HAP-1 (cell line): ENCODE measurements at regions not wholly inside any gene's neighbourhood (a gene's known extent, or its start where the extent isn't known, plus 50 kb on each side); places are given as distances from the start of the nearest gene placed in this dataset.
"Not testable (repeated sequence)": the region's sequence is repeated elsewhere in the genome, so short reads cannot be mapped to it uniquely, and the experiment has no call there.

Experiments
- DNase-seq, 2 experiments: peaks; one replicate each; pipeline ENCODE4 v3.0.0-alpha.2; 2016 to 2020; ENCODE audit warnings: low spot score in 2 of 2
- H3K27me3 ChIP-seq: fragments of 250-450 bp; sonication (Bioruptor Pico); 2 replicates; pipeline ENCODE4 v1.5.1; 2020; ENCODE audit warnings: low read depth, mild to moderate bottlenecking, moderate library complexity
- H3K36me3 ChIP-seq: fragments of 250-450 bp; sonication (Bioruptor Pico); replicated peaks from 2 replicates; pipeline ENCODE4 v1.5.1; 2020; ENCODE audit warnings: mild to moderate bottlenecking
- H3K4me1 ChIP-seq: fragments of 250-450 bp; sonication (Bioruptor Pico); 2 replicates; pipeline ENCODE4 v1.5.1; 2020; ENCODE audit warnings: mild to moderate bottlenecking
- H3K4me3 ChIP-seq: fragments of 250-450 bp; sonication (Bioruptor Pico); 2 replicates; pipeline ENCODE4 v1.5.1; 2020; ENCODE audit warnings: mild to moderate bottlenecking, moderate library complexity
- H3K9me3 ChIP-seq: fragments of 250-450 bp; sonication (Bioruptor Pico); 2 replicates; pipeline ENCODE4 v1.5.1; 2020; ENCODE audit warnings: mild to moderate bottlenecking, moderate library complexity
- in situ Hi-C: fragments of 300-500 bp; cut with MboI; formaldehyde crosslinking; loops from 3 replicates; pipeline ENCODE4 v1.14.3; 2020; ENCODE audit warnings: low sequenced_read_pairs, inconsistent platforms, mixed read lengths

DNA sequence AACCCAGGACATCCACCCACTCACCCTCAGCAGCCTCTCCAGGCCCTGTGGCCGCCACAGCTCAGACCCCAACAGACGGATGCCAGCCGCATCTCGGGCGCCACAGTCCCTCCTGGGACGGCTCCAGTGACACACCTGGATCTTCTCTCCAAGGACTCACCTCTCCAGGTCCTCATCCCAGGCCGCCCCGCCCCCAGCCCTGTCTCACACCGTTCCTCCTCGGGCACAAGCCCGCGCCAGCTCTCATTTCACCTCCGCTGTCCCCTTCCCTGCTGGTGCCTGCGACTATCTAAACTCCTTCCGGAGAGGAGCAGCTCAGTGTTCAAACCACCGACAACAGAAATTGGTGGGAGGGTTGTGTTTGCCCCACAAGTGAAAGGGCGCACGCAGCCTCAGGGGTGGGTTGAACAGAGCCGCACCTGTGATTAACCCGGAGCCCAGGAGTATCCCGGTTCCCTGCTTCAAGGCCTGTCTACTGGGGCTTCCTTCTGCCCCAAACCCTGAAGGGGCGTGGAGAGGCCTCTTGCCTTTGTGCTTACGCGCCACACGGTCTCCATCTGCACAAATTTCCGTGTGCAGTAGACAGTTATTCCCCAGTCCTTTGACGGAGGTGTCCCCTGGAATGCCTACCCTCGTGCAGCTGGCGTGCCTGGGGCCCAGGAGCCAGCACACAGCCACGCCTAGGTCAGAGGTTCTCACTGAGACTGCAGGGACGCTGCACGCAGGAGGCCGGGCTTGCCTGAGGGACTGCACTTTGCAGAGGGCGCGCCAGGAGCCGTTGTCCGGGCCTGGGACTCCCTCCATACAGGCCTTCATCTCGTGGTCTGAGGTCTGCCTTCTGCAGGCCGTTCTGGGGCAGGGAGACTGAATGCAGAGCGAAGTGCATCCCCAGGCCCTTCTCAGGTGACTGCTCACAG is 232.7 kb downstream of the DLL1 start:
- Histone ChIP-seq H3K9me3 (no peaks in the 10 kb centered on the region), H3K4me3 (no peak overlapping the region), H3K36me3 (no peaks in the 10 kb centered on the region), H3K27me3 (no peaks in the 10 kb centered on the region), H3K4me1 (no peaks in the 10 kb centered on the region)
- DNase-seq, result no peak
- in situ Hi-C loops, result no loop called here

DNA sequence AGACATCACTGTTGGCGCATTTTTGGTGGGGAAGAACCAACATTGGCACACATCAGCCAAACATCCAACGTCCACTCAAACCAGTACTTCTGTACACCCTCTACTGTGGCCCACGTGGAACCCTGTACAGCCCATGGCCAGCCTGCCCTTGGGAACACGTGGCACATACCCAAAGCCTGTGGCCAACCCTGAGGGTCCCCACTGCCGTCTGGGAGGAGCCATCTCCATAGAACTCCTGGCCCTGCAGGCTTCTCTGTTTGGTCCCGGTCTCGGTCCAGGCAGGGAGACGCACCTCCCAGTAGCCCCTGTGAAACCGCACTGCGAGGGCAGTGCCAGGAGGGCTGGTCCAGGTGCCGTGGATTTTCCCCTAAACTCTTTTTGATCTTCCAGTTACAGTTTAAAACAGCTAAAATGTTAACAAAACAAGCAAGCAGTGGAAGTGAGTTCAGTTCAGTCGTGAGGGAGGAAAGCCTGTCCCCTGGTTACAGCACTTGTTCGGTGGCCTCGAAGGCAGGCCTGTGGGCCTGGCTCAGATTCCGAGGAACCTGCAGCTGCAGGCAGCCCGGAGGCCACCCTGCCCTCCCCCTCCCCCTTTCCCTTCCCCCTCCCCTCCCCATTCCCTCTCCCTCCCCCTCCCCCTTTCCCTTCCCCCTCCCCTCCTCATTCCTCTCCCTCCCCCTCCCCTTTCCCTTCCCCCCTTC is 233.7 kb downstream of the DLL1 start:
- in situ Hi-C loops, result no loop called here
- H3K36me3 ChIP-seq, result no peaks in the 10 kb centered on the region
- no peaks in the 10 kb centered on the region for H3K4me1 ChIP-seq
- DNase-seq, result no peak
- no peaks in the 10 kb centered on the region for H3K27me3 ChIP-seq
- no peaks in the 10 kb centered on the region for H3K9me3 ChIP-seq
- H3K4me3 ChIP-seq, result no peak overlapping the region

DNA sequence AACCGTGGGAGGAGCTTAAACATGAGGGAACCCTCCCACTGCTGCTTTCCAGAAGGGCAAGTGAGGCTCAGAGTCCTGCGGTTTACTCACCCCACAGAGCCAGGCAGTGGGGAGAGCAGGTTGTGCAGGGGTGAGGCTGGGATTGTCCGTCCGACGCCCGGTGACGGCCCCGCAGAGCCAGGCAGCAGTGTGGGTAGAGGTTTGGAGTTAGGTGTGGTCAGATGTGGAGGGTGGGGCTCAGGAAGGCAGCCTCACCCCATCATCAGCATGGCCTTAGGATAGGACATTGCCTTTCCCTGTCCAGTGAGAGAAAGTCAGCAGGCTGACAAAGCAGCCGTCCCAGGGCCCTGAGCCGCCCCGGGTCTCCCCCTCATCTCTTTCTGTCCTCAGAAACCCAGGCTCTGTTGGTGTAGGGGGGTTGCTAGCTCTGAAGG is 234.6 kb downstream of the DLL1 start:
- no peaks in the 10 kb centered on the region for H3K9me3 ChIP-seq
- H3K36me3 ChIP-seq, result no peaks in the 10 kb centered on the region
- in situ Hi-C loops, result no loop called here
- H3K27me3 ChIP-seq, result no peaks in the 10 kb centered on the region
- H3K4me3 ChIP-seq, result no peak overlapping the region
- DNase-seq, result no peak
- H3K4me1 ChIP-seq, result no peaks in the 10 kb centered on the region

DNA sequence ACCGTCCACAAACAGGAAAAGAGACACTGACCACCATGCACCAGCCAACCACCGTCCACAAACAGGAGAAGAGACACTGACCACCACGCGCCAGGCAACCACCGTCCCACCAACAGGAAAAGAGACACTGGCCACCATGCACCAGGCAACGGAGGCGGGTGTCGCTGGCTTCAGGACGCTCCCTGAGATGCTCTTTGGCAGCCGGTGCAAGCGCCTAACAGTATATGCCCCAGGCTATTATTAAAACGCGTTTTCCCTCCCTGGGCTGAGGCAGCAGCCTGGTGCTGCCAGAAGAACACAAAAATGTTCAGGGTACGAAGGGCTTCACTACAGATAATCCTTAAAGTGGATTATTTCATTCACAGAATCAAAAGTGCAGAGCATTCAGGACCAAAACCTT is 235.1 kb downstream of the DLL1 start:
- H3K4me3 ChIP-seq, H3K4me1 ChIP-seq, in situ Hi-C loops, H3K27me3 ChIP-seq, H3K9me3 ChIP-seq, DNase-seq, H3K36me3 ChIP-seq: not testable (repeated sequence)

DNA sequence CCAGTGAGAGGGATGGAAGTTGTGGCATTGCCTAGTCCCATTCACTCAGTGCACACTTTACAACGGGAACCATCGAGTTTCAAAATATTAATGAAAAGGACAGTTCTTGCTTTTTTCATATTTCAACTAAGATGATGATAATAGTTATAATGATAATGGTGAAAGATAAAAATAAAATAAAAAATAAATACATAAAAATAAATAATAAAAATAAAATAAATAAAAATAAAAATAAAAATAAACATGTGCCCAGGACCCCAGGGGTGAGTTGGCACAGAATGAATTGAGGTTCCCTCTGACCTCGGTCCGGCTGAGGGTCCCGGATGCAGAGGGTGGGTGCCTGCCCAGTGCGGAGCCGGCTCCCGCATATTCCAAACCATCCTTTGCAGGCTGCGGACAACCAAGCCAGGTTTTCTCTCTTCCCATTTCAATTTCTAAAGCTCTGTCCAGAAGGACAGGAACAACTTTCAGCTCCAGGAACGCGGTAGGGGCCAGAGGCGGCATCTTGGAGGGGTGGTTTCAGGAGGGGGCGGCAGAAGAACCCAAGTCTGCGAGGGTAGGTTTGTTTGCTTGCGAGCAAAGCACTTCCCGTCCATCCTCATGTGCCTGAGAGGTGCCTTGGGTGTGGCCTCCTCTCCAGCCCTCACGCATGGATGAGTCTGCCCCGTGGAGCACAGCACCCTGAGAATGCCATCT is 236.8 kb downstream of the DLL1 start:
- Histone ChIP-seq H3K4me1 (no peaks in the 10 kb centered on the region), H3K4me3 (no peak overlapping the region), H3K36me3 (no peaks in the 10 kb centered on the region), H3K27me3 (no peaks in the 10 kb centered on the region), H3K9me3 (no peaks in the 10 kb centered on the region)
- no peak for DNase-seq
- in situ Hi-C loops, result no loop called here

DNA sequence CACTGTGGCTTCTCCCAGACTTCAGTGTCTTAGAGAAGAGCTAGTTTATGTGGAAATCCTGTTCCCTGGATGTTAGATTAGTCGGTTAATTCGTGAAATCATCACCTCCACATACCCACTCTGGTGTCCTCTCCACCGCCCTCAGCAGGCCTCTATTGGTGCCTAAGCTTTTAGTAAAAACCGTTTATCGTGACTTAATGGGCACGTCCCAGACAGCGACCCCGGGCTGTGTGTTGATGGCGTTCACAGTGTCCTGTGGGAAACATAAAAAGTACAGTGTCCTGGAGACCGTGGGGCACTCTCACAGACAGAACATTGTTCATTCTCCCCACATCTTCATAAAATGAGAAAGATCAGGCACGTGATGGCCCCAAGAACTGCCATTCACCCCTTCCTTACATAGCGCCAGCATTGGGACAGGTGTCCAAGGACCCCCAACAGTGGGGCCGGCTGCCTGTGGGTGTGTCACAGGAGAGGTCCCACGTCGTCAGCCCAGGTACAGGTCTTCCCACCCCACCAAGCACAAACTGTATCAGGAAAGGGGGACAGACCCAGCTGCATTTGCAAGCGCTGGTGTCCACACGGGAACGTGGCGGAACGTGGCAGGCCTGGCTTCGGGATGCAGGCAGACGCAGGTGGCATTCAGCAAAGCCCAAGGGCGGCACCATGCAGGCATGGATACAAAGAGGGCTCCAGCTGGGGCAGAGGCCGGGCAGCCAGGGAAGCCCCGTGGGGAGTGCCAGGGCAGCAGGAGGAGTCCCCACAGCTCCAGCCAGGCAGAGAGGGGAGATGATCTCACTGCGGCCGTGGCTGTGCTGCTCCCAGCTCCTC is 237.7 kb downstream of the DLL1 start:
- in situ Hi-C loops, result no loop called here
- Histone ChIP-seq H3K4me3 (no peak overlapping the region), H3K9me3 (no peaks in the 10 kb centered on the region), H3K4me1 (no peaks in the 10 kb centered on the region), H3K36me3 (no peaks in the 10 kb centered on the region), H3K27me3 (no peaks in the 10 kb centered on the region)
- no peak for DNase-seq

DNA sequence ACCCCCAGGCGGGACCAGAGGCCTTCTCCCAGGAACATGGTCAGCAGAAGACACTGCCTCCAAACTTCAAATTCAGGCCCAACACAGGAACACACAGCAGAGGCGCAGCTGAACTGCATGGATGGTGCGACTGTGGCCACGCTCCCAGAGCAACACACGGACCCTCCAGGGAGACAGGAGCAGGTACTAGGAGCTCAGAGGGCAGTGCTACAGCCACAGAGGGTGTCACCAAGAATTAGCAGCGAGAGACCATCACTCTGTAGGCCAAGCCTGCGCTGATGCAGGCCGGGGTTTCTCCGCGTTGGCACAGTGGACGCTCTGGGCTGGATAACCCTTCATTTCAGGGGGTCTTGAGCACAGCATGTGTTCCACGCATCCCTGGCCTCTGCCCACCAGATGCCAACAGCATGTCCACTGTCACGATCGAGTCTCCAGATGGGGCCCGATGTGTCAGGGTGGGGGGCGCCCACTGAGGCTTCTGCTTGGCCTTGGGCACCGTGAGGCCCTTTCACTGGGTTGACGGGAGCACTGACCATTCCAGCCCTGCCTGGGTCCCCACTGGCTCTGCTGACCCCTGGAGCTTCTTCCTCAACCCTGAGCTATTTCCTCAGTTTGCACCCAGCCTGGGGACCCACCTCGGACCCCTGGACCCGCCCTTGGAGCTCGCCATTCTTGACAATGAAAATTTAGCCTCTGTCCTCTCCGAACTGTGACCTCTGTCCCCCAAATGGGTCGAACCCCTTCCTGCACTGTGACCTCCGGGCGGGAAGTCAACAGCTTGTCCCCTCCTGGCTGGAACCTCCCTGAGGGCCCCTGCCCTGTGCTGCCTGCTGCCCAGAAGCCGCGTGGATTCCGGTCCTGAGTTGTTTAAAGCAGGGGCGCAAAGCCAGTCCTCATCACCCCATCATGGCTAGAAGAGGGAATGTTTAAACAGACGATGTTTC is 239.4 kb downstream of the DLL1 start:
- DNase-seq, result no peak
- Histone ChIP-seq H3K27me3 (no peaks in the 10 kb centered on the region), H3K36me3 (no peaks in the 10 kb centered on the region), H3K4me1 (no peaks in the 10 kb centered on the region), H3K4me3 (no peak overlapping the region), H3K9me3 (no peaks in the 10 kb centered on the region)
- in situ Hi-C loops, result no loop called here

DNA sequence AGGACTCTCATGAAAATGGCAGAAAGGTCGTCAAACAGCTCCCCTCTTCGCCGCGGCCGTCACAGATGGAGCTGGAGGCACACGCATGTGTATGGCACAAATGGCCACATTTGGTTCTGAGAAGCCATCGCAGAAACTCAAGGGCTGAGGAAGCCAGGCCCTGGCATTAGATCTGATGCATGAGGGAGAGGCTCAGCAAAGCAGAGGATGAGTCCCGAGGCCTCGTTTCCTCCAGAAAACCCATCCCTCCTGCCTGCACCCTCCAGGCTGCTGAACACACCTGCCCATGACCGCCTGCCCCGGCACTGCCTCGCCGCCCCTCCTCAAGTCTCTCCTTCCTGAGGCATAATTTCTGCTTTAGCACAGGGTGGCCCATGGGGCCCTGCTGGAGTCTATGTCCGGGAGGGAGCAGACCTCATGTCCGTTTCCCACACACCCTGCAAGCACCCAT is 240.3 kb downstream of the DLL1 start:
- H3K4me3 ChIP-seq, result no peak overlapping the region
- no peak for DNase-seq
- no peaks in the 10 kb centered on the region for H3K36me3 ChIP-seq
- no peaks in the 10 kb centered on the region for H3K27me3 ChIP-seq
- H3K9me3 ChIP-seq, result no peaks in the 10 kb centered on the region
- in situ Hi-C loops, result no loop called here
- H3K4me1 ChIP-seq, result no peaks in the 10 kb centered on the region

DNA sequence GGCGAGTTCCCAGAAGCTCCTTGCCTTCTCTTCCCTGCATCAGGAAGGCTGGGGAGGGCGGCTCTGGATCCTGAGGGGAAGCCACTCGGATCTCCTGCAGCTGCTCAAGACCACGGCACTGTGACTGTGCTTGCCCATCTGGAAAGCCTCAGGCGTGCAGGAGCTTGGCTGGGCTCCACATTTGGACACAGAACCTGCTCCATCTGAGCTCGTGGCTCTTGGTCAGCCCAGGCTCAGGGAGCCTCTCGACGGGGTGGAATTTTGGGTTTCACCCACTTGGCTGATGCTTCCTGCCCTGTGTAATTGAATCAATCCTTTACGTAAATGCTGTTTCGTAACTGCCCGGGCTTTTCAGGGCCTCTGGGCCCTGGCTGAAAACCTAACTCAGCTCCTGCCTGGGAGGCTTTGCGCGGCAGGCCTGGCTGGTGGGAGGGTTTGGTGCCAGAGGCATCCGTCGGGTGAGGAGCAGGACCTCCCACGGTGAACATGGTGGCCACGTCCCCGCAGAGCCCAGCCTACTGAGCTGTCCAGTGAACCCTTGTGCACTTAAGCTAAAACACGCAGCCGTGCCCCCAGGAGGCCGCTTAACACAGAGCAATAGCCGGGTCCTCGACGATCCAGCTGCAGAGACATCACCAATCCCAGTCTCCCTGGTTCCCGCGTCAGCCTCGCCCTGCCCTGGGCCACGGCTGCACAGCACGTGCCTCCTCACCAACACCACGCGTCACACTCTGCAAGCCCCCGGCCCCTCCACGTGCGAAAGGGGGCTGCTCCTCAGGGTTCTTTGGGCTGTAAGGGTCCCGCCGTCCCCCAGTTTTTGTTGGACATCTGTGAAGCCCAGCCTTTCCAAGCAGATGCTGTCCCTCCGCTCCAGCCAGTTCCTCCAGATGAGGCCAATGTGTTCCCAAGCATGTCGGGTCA is 241.0 kb downstream of the DLL1 start:
- in situ Hi-C loops, result no loop called here
- Histone ChIP-seq H3K4me3 (no peak overlapping the region), H3K27me3 (no peaks in the 10 kb centered on the region)

DNA sequence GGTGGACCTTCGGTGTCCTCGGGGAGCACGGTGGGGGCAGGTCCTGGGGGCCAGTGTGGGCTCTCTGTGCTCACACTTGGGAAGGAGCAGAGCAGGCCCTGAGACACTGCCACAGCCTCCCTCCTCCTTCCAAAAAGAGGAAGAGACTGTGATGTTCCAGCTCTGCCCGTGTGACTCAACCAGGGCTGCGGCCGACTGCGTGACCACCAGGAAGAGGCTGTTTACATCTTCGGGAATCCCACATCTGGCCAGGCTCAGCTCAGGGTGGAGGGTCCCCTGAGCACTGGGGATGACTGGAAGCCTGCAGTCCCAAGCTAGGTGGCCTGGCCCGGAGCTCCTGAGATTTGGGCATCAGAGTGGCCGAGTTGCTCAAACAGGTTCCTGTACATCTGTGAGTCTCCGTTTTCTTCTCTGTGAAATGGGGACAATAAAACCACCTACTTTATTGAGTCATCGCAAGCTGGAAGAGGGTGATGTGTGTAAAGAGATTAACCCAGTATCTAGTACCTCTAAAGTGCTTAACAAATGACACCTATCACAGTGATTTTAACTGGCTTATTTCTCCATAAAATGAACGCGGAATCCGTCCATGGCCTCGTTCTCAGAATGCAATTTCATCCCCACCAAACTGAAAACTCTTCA is 242.1 kb downstream of the DLL1 start:
- Histone ChIP-seq H3K4me3 (no peak overlapping the region), H3K27me3 (no peaks in the 10 kb centered on the region), H3K36me3 (no peaks in the 10 kb centered on the region), H3K4me1 (no peaks in the 10 kb centered on the region), H3K9me3 (no peaks in the 10 kb centered on the region)
- in situ Hi-C loops, result no loop called here
- no peak for DNase-seq

More for the DNA sequence above, 241.0 kb downstream of the DLL1 start:
- Histone ChIP-seq H3K4me1 (no peaks in the 10 kb centered on the region), H3K9me3 (no peaks in the 10 kb centered on the region), H3K36me3 (no peaks in the 10 kb centered on the region)
- no peak for DNase-seq

DNA sequence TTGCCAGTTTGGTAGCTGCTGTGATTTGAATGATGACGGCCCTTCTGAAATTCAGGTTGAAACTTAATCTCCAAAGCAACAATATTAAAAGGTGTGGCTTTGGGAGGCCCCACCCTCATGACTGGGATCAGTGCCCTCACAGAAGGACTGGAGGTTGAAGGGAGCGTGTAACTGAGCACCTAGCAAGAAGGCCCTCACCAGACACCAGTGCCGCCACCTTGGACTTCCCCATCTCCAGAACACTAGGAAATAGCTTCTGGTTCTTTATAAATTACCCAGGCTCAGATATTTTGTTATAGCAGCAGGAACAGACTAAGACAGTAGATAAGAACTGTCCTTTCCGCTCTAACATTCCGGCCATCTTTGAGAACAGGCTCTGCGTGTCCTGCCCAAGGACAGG is 243.1 kb downstream of the DLL1 start:
- DNase-seq, result no peak
- in situ Hi-C loops, result no loop called here
- H3K4me1 ChIP-seq, result no peaks in the 10 kb centered on the region
- H3K27me3 ChIP-seq, result no peaks in the 10 kb centered on the region
- no peaks in the 10 kb centered on the region for H3K9me3 ChIP-seq
- no peak overlapping the region for H3K4me3 ChIP-seq
- no peaks in the 10 kb centered on the region for H3K36me3 ChIP-seq
